Medulla oblongata (tissue), 1 donor: ENCODE measurements at regions not wholly inside any gene's neighbourhood (a gene's known extent, or its start where the extent isn't known, plus 50 kb on each side); places are given as distances from the start of the nearest gene placed in this dataset.
"Not testable (repeated sequence)": the region's sequence is repeated elsewhere in the genome, so short reads cannot be mapped to it uniquely, and the experiment has no call there.

Experiments used
- DNase-seq: peaks from one replicate; pipeline ENCODE4 v3.0.0-alpha.2; 2015; ENCODE audit errors: extremely low spot score

DNA sequence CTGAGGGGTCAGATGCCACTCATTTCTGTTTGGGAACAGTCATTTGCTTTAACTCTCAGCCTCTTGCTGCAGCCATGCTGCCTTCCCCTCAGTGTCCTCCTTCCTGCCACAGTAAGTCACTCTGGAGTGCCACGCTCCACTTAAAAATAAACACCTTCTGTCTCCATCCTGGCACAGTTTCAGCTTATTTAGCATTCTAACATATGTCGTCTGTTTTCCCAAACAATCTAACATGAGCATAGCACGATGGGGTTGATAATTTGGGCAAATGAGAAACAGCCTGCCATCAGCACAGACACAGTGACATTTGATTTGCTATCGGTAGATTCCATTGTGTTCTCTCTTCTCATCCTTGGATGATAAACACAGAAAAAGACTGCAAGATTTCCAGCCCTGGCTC lies 768.6 kb downstream of the UQCRFS1 start:
- no peak for DNase-seq

DNA sequence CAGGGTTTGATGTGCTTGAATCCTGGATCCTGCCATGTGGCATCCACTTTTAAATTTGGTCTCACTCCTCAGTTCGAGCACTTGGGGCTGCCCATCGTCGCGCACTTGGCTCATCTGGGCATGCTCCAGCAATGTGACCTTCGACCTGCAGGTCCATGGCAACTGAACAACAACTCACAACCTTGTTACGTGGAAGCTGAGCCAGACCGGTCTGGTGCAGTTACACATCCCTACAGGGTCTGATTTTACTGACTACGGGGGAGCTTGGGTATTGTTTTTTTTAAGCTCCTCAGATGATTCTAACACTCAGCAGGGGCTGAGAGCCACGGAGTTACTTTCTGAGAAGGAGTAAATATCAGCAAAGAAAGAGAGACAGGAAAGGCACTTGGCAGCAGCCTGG lies 769.6 kb downstream of the UQCRFS1 start:
- no peak for DNase-seq

DNA sequence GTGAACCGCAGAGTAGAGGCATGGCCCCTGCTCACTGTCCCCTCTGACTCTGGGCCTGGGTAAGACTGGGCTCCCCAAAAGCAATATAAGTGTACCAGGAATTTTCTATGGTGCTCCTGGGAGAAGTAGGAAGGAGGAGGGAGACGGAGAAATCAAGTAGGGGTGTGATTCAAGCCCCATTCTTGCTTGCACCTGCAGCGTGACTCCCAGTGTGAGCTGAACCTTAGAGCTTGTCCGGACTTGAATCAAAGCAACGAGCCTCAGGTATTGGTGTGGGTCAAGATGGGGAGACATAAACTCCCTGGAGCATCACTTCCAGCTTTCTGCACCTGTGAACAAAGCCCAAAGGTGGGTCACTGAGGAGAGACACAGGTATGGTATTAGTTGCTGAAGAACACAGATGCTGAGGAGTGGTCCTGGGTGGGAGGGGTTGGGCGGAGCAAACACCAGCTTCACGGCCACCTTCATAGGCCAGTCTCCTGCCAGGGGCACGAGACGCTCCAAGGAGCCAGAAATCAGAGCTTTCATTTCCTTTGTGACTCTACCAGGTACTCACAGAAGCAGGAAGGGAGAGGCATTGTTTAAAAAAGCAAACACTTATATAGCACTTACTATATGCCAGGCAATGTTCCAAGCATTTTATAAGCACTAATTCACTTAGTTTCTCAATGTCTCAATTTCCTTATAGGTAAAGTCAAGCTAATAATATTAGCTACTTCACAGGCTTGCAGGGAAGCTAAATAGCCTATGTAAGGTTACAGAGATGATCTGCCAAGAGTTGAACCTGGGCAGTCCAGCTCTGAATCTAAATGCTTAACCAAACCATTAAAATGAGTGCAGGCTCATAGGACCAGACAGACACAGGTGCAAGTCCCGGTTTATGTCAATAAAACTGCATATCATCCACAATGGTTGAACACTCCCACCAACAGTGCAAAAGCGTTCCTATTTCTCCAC lies 775.3 kb downstream of the UQCRFS1 start:
- no peak for DNase-seq

GRCh38 chr19:28436320-28436719 lies 776.6 kb downstream of the UQCRFS1 start:
- no peak for DNase-seq

GRCh38 chr19:28435551-28436271 lies 777.2 kb downstream of the UQCRFS1 start:
- DNase-seq, result no peak

- DNase-seq, result not testable (repeated sequence)
These were observed 778.2 kb downstream of the UQCRFS1 start for GRCh38 chr19:28434794-28435193.

GRCh38 chr19:28434365-28434764 lies 778.6 kb downstream of the UQCRFS1 start:
- not testable (repeated sequence) for DNase-seq

- DNase-seq, result not testable (repeated sequence)
These were observed 779.8 kb downstream of the UQCRFS1 start for GRCh38 chr19:28433166-28433565.

- DNase-seq, result no peak
These were observed 782.7 kb downstream of the UQCRFS1 start for GRCh38 chr19:28430214-28430613.

DNA sequence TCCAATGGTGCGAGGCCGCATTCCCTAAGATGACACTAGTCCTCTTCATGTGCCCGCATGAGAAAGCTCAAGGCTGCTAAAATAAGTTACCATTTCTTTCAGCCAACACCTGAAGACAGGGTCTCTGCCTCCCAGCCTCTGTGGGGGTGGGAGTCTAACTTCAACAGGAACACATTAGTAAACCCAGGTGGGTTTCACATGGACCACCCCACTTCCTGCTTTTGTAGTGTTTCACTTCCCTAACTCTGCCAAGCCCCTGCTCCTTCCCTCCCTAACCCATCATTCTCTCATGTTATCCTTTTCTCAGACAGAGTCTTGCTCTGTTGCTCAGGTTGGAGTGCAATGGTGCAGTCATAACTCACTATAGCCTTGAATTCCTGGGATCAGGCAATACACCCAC lies 783.6 kb downstream of the UQCRFS1 start:
- DNase-seq, result no peak

- no peak for DNase-seq
These were observed 784.1 kb downstream of the UQCRFS1 start for GRCh38 chr19:28428663-28429348.

GRCh38 chr19:28427376-28428083 lies 785.4 kb downstream of the UQCRFS1 start:
- no peak for DNase-seq

GRCh38 chr19:28426730-28427225 lies 786.2 kb downstream of the UQCRFS1 start:
- DNase-seq, result no peak

DNA sequence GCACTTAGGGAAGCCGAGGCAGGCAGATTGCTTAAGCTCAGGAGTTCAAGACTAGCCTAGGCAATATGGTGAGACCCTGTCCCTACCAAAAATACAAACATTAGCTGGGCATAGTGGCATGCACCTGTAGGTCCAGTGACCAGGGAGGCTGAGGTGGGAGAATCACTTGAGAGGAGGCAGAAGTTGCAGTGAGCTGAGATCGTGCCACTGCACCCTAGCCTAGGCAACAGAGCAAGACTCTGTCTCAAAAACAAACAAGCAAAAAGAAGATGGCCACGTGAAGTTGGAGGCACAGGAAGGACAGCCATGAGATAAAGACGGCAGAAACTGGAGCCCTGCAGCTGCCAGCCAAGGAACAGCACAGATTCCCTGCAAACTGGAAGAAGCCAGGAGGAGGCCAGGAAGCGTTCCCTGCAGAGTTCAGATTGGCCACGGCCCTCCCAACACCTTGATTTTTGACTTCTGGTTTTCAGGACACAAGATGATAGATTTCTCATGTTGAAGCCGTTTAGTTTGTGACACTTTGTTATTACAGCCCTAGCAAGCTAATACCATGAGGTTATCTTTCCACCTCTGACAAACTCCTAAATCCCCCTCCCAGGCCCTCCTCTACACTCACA lies 786.7 kb downstream of the UQCRFS1 start:
- no peak for DNase-seq

DNA sequence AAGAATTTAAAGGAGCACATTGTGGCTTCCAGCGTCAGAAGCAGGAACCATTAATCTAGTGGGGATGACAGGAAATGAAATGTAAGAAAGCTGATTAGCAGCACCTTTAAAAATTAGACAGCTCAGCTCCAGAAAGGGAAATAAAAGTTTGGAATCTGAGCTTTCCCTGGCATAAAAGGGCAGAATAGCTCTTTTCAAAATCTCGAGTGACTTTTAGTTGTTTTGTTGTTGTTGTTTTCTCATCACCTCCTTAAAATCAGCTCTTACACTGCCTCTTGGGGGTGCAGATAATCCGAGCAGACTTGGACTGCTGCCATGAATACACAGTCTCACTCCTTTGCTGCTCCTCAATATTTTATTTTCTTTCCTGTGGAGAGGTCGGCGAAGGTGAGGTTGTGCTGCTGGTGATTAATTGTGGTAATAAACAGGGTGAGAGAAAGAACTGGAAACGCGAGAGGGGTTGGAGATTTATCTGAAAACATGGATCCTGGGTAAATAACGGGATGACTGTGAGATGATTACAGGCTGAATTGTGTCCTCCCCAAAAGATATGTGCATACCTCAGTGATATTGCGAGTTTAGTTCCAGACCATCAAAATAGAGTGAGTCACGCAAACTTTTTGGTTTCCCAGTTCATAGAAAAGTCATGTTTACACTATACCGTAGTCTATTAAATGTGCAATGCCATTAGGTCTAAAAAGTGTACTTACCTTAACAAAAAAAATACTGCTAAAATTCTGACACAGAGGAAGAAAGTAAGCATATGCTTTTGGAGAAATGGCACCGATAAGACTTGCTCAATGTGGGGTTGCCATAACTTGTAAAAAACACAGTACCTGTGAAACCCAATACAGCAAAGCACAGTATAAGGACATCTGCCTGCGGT lies 787.7 kb downstream of the UQCRFS1 start:
- DNase-seq, result no peak

GRCh38 chr19:28424662-28425045 lies 788.3 kb downstream of the UQCRFS1 start:
- DNase-seq, result no peak

- DNase-seq, result no peak
These were observed 788.9 kb downstream of the UQCRFS1 start for GRCh38 chr19:28424077-28424476.

DNA sequence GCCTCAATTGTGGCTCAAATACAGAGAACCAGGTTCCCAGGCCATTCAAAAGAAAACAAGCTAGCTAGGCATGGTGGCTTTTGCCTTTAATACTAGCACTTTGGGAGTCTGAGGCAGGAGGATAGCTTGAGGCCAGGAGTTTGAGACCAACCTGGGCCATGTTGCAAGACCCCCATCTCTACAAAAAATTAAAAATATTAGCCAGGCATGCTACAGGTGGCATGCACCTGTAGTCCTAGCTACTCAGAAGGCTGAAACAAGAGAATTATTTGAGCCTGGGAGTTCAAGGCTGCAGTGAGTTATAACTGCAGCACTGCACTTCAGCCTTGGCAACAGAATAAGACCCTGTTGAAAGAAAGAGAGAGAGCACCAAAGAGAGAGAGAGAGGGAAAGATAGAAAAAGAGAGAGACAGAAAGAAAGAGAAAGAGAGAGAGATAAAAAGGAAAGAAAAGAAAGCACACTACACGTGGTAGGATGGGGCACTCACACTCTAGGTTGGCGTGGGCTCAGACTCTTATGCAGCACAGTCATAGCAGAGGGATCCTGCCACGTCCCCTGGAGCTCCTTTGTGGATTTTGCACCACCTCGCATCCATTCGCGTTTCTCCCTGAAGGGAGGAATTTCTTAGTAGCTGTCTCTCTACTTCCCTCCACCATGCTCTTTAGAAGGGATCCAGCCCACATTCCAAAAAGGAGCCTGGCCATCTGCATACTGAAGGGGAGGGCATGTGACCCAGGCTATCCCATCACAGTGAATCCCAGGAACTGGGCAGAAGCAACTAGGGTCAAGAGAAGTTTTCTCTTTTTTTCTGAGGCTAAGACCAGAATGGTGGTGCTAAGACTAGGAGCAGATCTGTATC lies 789.9 kb downstream of the UQCRFS1 start:
- no peak for DNase-seq

GRCh38 chr19:28422046-28422445 lies 790.9 kb downstream of the UQCRFS1 start:
- DNase-seq, result no peak
